SU-DHL-6 (cell line): ENCODE measurements at regions not wholly inside any gene's neighbourhood (a gene's known extent, or its start where the extent isn't known, plus 50 kb on each side); places are given as distances from the start of the nearest gene placed in this dataset.

ENCODE experiments used
- CTCF ChIP-seq: fragments of 200-600 bp; sonication (generic); IDR thresholded peaks from one replicate; pipeline ENCODE4 v1.5.1; 2017; ENCODE audit warnings: antibody characterized with exemption, mild to moderate bottlenecking, low read length, moderate library complexity; ENCODE audit not compliant: insufficient read depth, poor library complexity, severe bottlenecking
- EZH2phosphoT487 ChIP-seq: fragments of 200-600 bp; sonication (generic), shearing (Covaris generic); conservative IDR thresholded peaks from 2 replicates; pipeline ENCODE4 v1.6.1; 2018; ENCODE audit warnings: mild to moderate bottlenecking, antibody characterized with exemption, low read length, moderate library complexity, mixed read lengths

- TF ChIP-seq CTCF (no peak), EZH2phosphoT487 (no peak)
These were observed 734.6 kb downstream of the TUSC7 start for GRCh38 chr3:117444175-117444574.
